Lower lobe of right lung (tissue), 2 donors: ENCODE measurements at regions not wholly inside any gene's neighbourhood (a gene's known extent, or its start where the extent isn't known, plus 50 kb on each side); places are given as distances from the start of the nearest gene placed in this dataset.

Experiments
- ATAC-seq, 2 donors: fragments of 200-7000 bp; cut with Tn5 transposase; one replicate each; pipeline ENCODE4 v1.9.1; 2020 to 2022; ENCODE audit warnings: mild to moderate bottlenecking in 2 of 2, moderate library complexity in 2 of 2
- DNase-seq: peaks from one replicate; pipeline ENCODE4 v3.0.0-alpha.2; 2020
- H3K27ac ChIP-seq: fragments of 200-600 bp; one replicate; pipeline ENCODE4 v1.8.0; 2022
- H3K27me3 ChIP-seq: fragments of 200-600 bp; one replicate; pipeline ENCODE4 v1.8.0; 2022; ENCODE audit warnings: low read depth
- H3K36me3 ChIP-seq: fragments of 200-600 bp; one replicate; pipeline ENCODE4 v1.8.0; 2022; ENCODE audit warnings: mild to moderate bottlenecking
- H3K4me1 ChIP-seq: fragments of 200-600 bp; one replicate; pipeline ENCODE4 v1.8.0; 2022
- H3K4me3 ChIP-seq: fragments of 200-600 bp; one replicate; pipeline ENCODE4 v1.8.0; 2022; ENCODE audit warnings: mild to moderate bottlenecking
- H3K9me3 ChIP-seq: fragments of 200-600 bp; one replicate; pipeline ENCODE4 v1.8.0; 2022
- CTCF ChIP-seq: fragments of 200-600 bp; IDR thresholded peaks from one replicate; pipeline ENCODE4 v1.8.0; 2022; ENCODE audit warnings: antibody characterized with exemption, mild to moderate bottlenecking
- intact Hi-C: fragments of 100-400 bp; cut with DNase I; formaldehyde crosslinking; loops from one replicate; pipeline ENCODE4 v1.11.0; 2022
- donor health status: DM: no; HTN: yes; CAD: no; lungs with severe emphysema.

GRCh38 chr4:188409851-188410250, 270.6 kb downstream of the TRIML1 start:
- DNase-seq = no peak

GRCh38 chr4:188411805-188412204, 272.6 kb downstream of the TRIML1 start:
- no peak for DNase-seq
- no peak overlapping the region for H3K27ac ChIP-seq
- no peaks in the 10 kb centered on the region for H3K4me1 ChIP-seq
- TF ChIP-seq CTCF = no peak
- no peaks in the 10 kb centered on the region for H3K36me3 ChIP-seq
- H3K27me3 ChIP-seq = no peaks in the 10 kb centered on the region
- no peaks in the 10 kb centered on the region for H3K9me3 ChIP-seq
- intact Hi-C loops = no loop called here
- ATAC-seq = no peak
- H3K4me3 ChIP-seq = no peak overlapping the region

More at GRCh38 chr4:188409851-188410250, 270.6 kb downstream of the TRIML1 start:
- TF ChIP-seq CTCF = no peak
- intact Hi-C loops = no loop called here
- Histone ChIP-seq H3K9me3 (no peaks in the 10 kb centered on the region), H3K27ac (no peak overlapping the region), H3K4me3 (no peak overlapping the region), H3K27me3 (no peaks in the 10 kb centered on the region), H3K4me1 (no peaks in the 10 kb centered on the region), H3K36me3 (no peaks in the 10 kb centered on the region)
- ATAC-seq = no peak

GRCh38 chr4:188412499-188412898, 273.3 kb downstream of the TRIML1 start:
- DNase-seq = no peak
- intact Hi-C loops = no loop called here
- H3K27me3 ChIP-seq = no peaks in the 10 kb centered on the region

GRCh38 chr4:188414441-188414840, 275.2 kb downstream of the TRIML1 start:
- intact Hi-C loops = no loop called here
- no peak for DNase-seq
- H3K4me3 ChIP-seq = no peak overlapping the region
- TF ChIP-seq CTCF = no peak
- H3K27me3 ChIP-seq = no peaks in the 10 kb centered on the region
- no peak for ATAC-seq
- no peak overlapping the region for H3K27ac ChIP-seq
- H3K36me3 ChIP-seq = no peaks in the 10 kb centered on the region
- H3K4me1 ChIP-seq = no peaks in the 10 kb centered on the region
- no peaks in the 10 kb centered on the region for H3K9me3 ChIP-seq

More at GRCh38 chr4:188412499-188412898, 273.3 kb downstream of the TRIML1 start:
- Histone ChIP-seq H3K9me3 (no peaks in the 10 kb centered on the region), H3K4me1 (no peaks in the 10 kb centered on the region), H3K4me3 (no peak overlapping the region), H3K36me3 (no peaks in the 10 kb centered on the region), H3K27ac (no peak overlapping the region)
- ATAC-seq = no peak
- TF ChIP-seq CTCF = no peak

GRCh38 chr4:188417181-188417580, 277.9 kb downstream of the TRIML1 start:
- no peaks in the 10 kb centered on the region for H3K27me3 ChIP-seq
- no peak for TF ChIP-seq CTCF
- H3K4me3 ChIP-seq = no peak overlapping the region
- intact Hi-C loops = no loop called here
- H3K4me1 ChIP-seq = no peaks in the 10 kb centered on the region
- DNase-seq (no peak), ATAC-seq (no peak)
- H3K27ac ChIP-seq = no peak overlapping the region
- H3K36me3 ChIP-seq = no peaks in the 10 kb centered on the region
- no peaks in the 10 kb centered on the region for H3K9me3 ChIP-seq

GRCh38 chr4:188423039-188423438, 283.8 kb downstream of the TRIML1 start:
- intact Hi-C loops = no loop called here
- Histone ChIP-seq H3K4me3 (no peak overlapping the region), H3K4me1 (no peaks in the 10 kb centered on the region), H3K27ac (no peak overlapping the region), H3K9me3 (no peaks in the 10 kb centered on the region), H3K27me3 (no peaks in the 10 kb centered on the region), H3K36me3 (no peaks in the 10 kb centered on the region)
- ATAC-seq (no peak), DNase-seq (no peak)
- no peak for TF ChIP-seq CTCF
